Activated naive CD4-positive, alpha-beta T cell treated with anti-CD3 and anti-CD28 coated beads, Interleukin-2, amount 10 ng/mL, durations not matched to agents 7 days and 5 days (primary cell): ENCODE measurements at regions not wholly inside any gene's neighbourhood (a gene's known extent, or its start where the extent isn't known, plus 50 kb on each side); places are given as distances from the start of the nearest gene placed in this dataset.

Experiments
- CTCF ChIA-PET: fragments of 350-600 bp; sonication (Branson Sonifier 250); formaldehyde crosslinking; loops from one replicate; lab custom pipeline; 2021; ENCODE audit warnings: antibody characterized with exemption; lab: Charles Lee
- DNase-seq: peaks from one replicate; pipeline ENCODE4 v3.0.0-alpha.2; 2020
- H3K27ac Mint-ChIP-seq: one replicate; pipeline ENCODE4 v1.8.0; 2021; ENCODE audit warnings: mild to moderate bottlenecking, moderate library complexity, mixed read lengths
- H3K27me3 Mint-ChIP-seq: one replicate; pipeline ENCODE4 v1.8.0; 2021; ENCODE audit warnings: mild to moderate bottlenecking, mixed read lengths
- H3K36me3 Mint-ChIP-seq: one replicate; pipeline ENCODE4 v1.8.0; 2021; ENCODE audit warnings: mixed read lengths
- H3K4me1 Mint-ChIP-seq: one replicate; pipeline ENCODE4 v1.8.0; 2021; ENCODE audit warnings: mixed read lengths
- H3K4me3 Mint-ChIP-seq: one replicate; pipeline ENCODE4 v1.8.0; 2021; ENCODE audit warnings: mild to moderate bottlenecking, moderate library complexity, mixed read lengths
- H3K9me3 Mint-ChIP-seq: one replicate; pipeline ENCODE4 v1.8.0; 2021; ENCODE audit warnings: mixed read lengths

GRCh38 chr20:39592371-39592770 lies 630.2 kb downstream of the DHX35 start:
- Mint-ChIP-seq H3K27me3 (no peaks in the 10 kb centered on the region), H3K4me1 (no peaks in the 10 kb centered on the region), H3K9me3 (no peaks in the 10 kb centered on the region), H3K4me3 (no peak overlapping the region), H3K36me3 (no peaks in the 10 kb centered on the region), H3K27ac (no peak overlapping the region)
- CTCF ChIA-PET = no interaction called here
- no peak for DNase-seq

- no peaks in the 10 kb centered on the region for H3K4me1 Mint-ChIP-seq
- no peak for DNase-seq
- H3K4me3 Mint-ChIP-seq = no peak overlapping the region
- H3K9me3 Mint-ChIP-seq = no peaks in the 10 kb centered on the region
- no peak overlapping the region for H3K27ac Mint-ChIP-seq
- no peaks in the 10 kb centered on the region for H3K27me3 Mint-ChIP-seq
- CTCF ChIA-PET = no interaction called here
- H3K36me3 Mint-ChIP-seq = no peaks in the 10 kb centered on the region
These were observed 626.1 kb downstream of the DHX35 start for GRCh38 chr20:39588148-39588757.

GRCh38 chr20:39581034-39581433 lies 618.9 kb downstream of the DHX35 start:
- no peak for DNase-seq
- CTCF ChIA-PET = no interaction called here
- H3K4me3 Mint-ChIP-seq = no peak overlapping the region
- no peaks in the 10 kb centered on the region for H3K36me3 Mint-ChIP-seq
- H3K9me3 Mint-ChIP-seq = no peaks in the 10 kb centered on the region
- no peak overlapping the region for H3K27ac Mint-ChIP-seq
- no peaks in the 10 kb centered on the region for H3K4me1 Mint-ChIP-seq
- H3K27me3 Mint-ChIP-seq = no peaks in the 10 kb centered on the region

DNA sequence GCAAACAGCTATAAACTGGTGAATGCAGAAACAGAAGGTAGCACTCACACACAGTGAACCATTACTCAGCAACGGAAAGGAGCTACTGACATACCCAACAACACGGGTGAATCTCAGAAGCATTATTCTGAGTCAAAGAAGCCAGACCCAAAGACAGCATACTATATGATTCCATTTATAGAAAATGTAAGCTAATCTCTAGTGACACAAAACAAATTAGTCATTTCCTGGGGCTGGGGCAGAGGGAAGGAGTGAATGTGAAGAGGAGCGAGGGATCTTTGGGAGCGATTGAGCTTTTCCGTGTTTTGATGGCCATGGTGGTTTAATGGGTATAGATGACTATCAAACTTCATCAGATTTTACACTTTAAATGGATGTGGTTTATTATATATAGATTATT lies 614.6 kb downstream of the DHX35 start:
- H3K9me3 Mint-ChIP-seq = no peaks in the 10 kb centered on the region
- CTCF ChIA-PET = no interaction called here
- no peaks in the 10 kb centered on the region for H3K4me1 Mint-ChIP-seq
- H3K27ac Mint-ChIP-seq = no peak overlapping the region
- H3K4me3 Mint-ChIP-seq = no peak overlapping the region
- no peaks in the 10 kb centered on the region for H3K36me3 Mint-ChIP-seq
- no peaks in the 10 kb centered on the region for H3K27me3 Mint-ChIP-seq
- DNase-seq = no peak

GRCh38 chr20:39574061-39574460 lies 611.9 kb downstream of the DHX35 start:
- Mint-ChIP-seq H3K27me3 (no peaks in the 10 kb centered on the region), H3K4me3 (no peak overlapping the region), H3K36me3 (no peaks in the 10 kb centered on the region), H3K9me3 (no peaks in the 10 kb centered on the region), H3K4me1 (no peaks in the 10 kb centered on the region), H3K27ac (no peak overlapping the region)
- no peak for DNase-seq
- CTCF ChIA-PET = no interaction called here

DNA sequence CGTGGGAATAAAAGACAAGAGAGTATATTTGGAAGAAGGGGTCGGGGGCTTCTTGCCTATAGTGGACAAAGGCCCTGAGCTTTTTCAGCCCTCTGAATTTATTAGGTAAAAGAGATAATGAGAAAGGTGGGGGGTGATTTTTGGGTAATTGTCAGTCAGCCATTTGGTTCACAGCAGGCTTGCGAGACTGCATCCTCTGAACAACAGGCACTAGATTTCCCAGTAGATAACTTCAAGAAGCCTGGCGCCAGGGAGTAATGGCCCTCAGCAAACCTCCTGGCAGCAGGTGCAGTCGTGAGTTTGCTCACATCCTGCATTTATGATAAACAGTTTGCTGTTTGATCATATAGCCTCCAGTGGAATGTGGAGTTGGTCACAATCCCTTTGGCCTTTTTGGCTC lies 609.0 kb downstream of the DHX35 start:
- Mint-ChIP-seq H3K4me3 (no peak overlapping the region), H3K36me3 (no peaks in the 10 kb centered on the region), H3K27ac (no peak overlapping the region), H3K9me3 (no peaks in the 10 kb centered on the region), H3K4me1 (no peaks in the 10 kb centered on the region), H3K27me3 (no peaks in the 10 kb centered on the region)
- CTCF ChIA-PET = no interaction called here
- no peak for DNase-seq

- CTCF ChIA-PET = no interaction called here
- Mint-ChIP-seq H3K27me3 (no peaks in the 10 kb centered on the region), H3K36me3 (no peaks in the 10 kb centered on the region), H3K9me3 (no peaks in the 10 kb centered on the region), H3K4me3 (no peak overlapping the region), H3K27ac (no peak overlapping the region), H3K4me1 (no peaks in the 10 kb centered on the region)
- no peak for DNase-seq
These were observed 606.0 kb downstream of the DHX35 start for GRCh38 chr20:39568109-39568508.

DNA sequence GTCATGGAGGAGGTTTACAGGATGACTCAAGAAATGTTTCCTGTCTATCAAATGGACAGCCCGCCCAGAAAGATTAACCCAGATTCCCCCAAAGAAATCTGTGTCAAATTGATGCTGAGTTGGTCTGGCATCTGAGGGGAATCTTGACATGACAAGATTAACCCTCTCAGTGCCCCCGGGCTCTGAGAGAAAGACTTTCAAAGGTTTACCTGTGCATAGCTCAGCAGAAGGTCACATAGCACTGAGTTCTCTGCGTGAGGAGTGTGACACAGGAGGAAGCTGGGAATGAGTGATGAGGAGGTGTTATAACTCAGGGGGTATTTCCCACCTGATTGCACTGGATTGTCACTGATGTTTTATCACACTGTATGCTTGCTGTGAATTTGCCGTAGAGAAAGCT lies 601.2 kb downstream of the DHX35 start:
- no peak for DNase-seq
- H3K27ac Mint-ChIP-seq = no peak overlapping the region
- H3K4me3 Mint-ChIP-seq = no peak overlapping the region
- no peaks in the 10 kb centered on the region for H3K27me3 Mint-ChIP-seq
- CTCF ChIA-PET = interaction anchor here (1.1 kb wide), 1 partner anchor 13 kb away, joined by 3 read pairs; no protein-coding TSS in a partner anchor
- no peaks in the 10 kb centered on the region for H3K36me3 Mint-ChIP-seq
- H3K4me1 Mint-ChIP-seq = no peaks in the 10 kb centered on the region
- H3K9me3 Mint-ChIP-seq = no peaks in the 10 kb centered on the region

GRCh38 chr20:39554341-39554740 lies 592.2 kb downstream of the DHX35 start:
- no peak for DNase-seq
- no peaks in the 10 kb centered on the region for H3K27me3 Mint-ChIP-seq
- H3K4me3 Mint-ChIP-seq = no peak overlapping the region
- no peaks in the 10 kb centered on the region for H3K4me1 Mint-ChIP-seq
- H3K9me3 Mint-ChIP-seq = peaks cover 1% of the 10 kb centered on the region
- no peaks in the 10 kb centered on the region for H3K36me3 Mint-ChIP-seq
- CTCF ChIA-PET = no interaction called here
- no peak overlapping the region for H3K27ac Mint-ChIP-seq

DNA sequence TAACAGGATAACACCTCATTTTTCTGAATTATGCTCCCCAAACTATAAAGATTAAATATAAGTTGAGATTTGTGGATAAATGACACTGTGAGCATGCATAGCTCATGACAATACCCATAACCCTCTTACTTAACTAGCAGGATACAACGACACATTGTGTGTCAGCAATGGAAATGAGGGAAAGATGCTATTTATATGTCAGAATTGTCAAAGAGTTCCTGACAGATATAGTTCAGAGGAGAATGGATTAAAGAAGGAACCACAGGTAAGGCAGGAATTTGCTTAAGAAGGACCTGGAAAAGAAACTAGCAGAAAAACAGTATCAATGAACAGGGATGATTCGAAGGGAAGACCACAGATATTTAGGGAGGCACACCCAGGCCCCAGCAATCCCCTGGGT lies 591.0 kb downstream of the DHX35 start:
- no peak for DNase-seq
- Mint-ChIP-seq H3K4me1 (no peaks in the 10 kb centered on the region), H3K27ac (no peak overlapping the region), H3K27me3 (no peaks in the 10 kb centered on the region), H3K4me3 (no peak overlapping the region), H3K9me3 (peaks cover 1% of the 10 kb centered on the region), H3K36me3 (no peaks in the 10 kb centered on the region)
- CTCF ChIA-PET = no interaction called here

GRCh38 chr20:39549733-39550132 lies 587.6 kb downstream of the DHX35 start:
- H3K27me3 Mint-ChIP-seq = no peaks in the 10 kb centered on the region
- CTCF ChIA-PET = interaction anchor here (1.5 kb wide), 1 partner anchor 13 kb away, joined by 3 read pairs; no protein-coding TSS in a partner anchor
- no peak overlapping the region for H3K27ac Mint-ChIP-seq
- H3K36me3 Mint-ChIP-seq = no peaks in the 10 kb centered on the region
- no peak overlapping the region for H3K4me3 Mint-ChIP-seq
- H3K9me3 Mint-ChIP-seq = peaks cover 1% of the 10 kb centered on the region
- DNase-seq = no peak
- no peaks in the 10 kb centered on the region for H3K4me1 Mint-ChIP-seq

DNA sequence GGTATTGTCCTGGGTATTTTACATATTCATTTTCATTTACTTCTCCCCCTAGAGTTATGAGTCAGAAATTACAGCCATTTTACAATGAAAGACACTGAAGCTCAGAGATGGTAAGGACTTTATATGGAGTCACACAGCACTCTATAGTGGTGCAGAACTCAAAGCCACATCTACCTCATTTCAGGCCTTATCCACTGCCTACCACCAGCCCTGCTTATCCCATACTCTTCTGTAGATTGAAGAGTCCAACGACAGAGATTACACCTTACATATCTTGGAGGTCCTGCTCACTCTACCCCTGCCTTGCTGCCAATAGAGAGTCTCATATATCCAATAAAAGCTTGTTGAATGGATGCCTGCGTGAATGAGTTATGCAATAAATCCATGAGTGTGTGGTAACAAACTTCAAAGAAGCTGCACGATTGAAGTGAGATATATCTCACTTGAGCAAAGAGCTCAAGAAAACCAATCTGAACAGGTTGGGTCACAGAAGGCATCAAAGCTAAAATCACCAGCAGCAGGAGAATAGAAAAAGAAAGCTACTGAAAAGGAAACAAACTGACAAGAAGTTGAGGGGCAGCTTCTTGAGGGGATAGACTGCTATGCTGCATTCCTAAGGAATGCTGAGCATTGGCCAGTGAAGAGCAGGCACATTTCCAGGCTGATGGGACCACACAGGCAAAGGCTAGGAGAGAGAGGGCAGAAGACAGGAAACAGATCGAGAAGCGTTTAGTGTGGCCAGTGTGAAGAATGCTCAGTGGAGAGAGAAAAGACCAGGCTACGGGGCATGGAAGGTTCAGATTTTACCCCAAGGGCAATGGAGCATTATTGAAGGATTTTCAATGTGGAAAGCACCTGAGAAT lies 585.6 kb downstream of the DHX35 start:
- no peaks in the 10 kb centered on the region for H3K27me3 Mint-ChIP-seq
- H3K36me3 Mint-ChIP-seq = no peaks in the 10 kb centered on the region
- no peak overlapping the region for H3K27ac Mint-ChIP-seq
- H3K9me3 Mint-ChIP-seq = no peaks in the 10 kb centered on the region
- CTCF ChIA-PET = interaction anchor here (0.7 kb wide), 1 partner anchor 111 kb away, joined by 3 read pairs; no protein-coding TSS in a partner anchor
- no peaks in the 10 kb centered on the region for H3K4me1 Mint-ChIP-seq
- no peak for DNase-seq
- H3K4me3 Mint-ChIP-seq = no peak overlapping the region

DNA sequence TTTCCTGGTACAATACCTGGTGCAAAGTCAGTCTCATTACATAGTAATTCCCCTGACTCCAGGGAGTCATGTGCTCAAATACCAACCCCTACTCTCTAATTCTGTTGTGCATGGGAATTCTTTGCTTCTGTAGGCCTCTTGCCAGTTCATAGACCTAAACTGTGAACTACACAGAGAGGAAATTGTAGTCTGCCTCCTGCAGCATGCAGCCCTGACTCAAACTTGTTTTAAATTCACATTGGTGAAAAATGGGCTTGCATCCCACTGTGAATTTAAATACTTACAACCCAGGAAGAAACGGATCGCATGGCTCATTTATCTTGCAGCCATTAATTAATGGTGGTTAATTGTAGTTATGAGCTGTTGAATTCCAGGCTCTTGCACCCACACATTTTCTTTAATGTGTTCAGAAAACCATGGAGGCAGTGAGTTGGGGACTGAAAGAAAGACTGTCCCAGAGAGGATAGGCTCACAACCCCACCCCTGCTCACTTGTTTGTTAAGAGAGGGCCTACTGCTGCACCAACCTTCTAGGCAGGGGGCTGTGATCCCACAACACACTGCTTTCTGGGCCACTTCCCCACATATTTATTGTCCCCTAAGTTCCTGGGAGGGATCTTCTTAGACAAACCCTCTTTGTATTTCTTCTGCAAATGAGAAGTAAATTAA lies 579.1 kb downstream of the DHX35 start:
- Mint-ChIP-seq H3K4me3 (no peak overlapping the region), H3K9me3 (no peaks in the 10 kb centered on the region), H3K36me3 (no peaks in the 10 kb centered on the region), H3K27ac (no peak overlapping the region), H3K4me1 (no peaks in the 10 kb centered on the region), H3K27me3 (no peaks in the 10 kb centered on the region)
- no peak for DNase-seq
- CTCF ChIA-PET = no interaction called here

DNA sequence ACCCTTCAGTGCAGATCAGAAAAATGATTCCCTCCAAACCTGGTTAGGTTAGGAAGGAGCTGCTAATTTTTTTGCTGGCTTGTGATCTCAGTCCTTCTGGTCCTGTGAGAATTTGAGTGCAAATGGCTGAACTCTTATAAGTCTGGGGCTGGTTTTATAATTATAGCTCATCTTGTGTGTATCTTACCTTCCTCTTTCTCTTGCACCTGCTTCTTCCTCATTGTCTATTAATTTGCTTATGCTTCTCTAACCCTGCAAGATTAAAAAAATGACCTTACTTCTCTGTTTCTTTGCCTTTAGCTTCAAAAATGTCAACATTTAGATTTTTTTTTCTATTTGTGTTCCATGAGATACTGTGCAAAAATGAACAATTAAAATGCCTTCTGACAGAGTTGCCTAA lies 576.2 kb downstream of the DHX35 start:
- no peak for DNase-seq
- Mint-ChIP-seq H3K4me1 (no peaks in the 10 kb centered on the region), H3K4me3 (no peak overlapping the region), H3K36me3 (no peaks in the 10 kb centered on the region), H3K27ac (no peak overlapping the region), H3K27me3 (no peaks in the 10 kb centered on the region), H3K9me3 (no peaks in the 10 kb centered on the region)
- CTCF ChIA-PET = no interaction called here
